Activated CD4-positive, alpha-beta T cell treated with anti-CD3 and anti-CD28 coated beads, Interleukin-2, amount 10 ng/mL, durations not matched to agents 7 days and 5 days (primary cell): ENCODE measurements at regions not wholly inside any gene's neighbourhood (a gene's known extent, or its start where the extent isn't known, plus 50 kb on each side); places are given as distances from the start of the nearest gene placed in this dataset.
"Not testable (repeated sequence)": the region's sequence is repeated elsewhere in the genome, so short reads cannot be mapped to it uniquely, and the experiment has no call there.

ENCODE experiments used
- CTCF ChIA-PET: fragments of 350-600 bp; sonication (Branson Sonifier 250); formaldehyde crosslinking; loops from one replicate; lab custom pipeline; 2021; ENCODE audit warnings: antibody characterized with exemption; lab: Charles Lee
- POLR2A ChIA-PET: fragments of 350-600 bp; sonication (Branson Sonifier 250); formaldehyde crosslinking; loops from one replicate; lab custom pipeline; 2021; ENCODE audit warnings: antibody characterized with exemption; lab: Charles Lee
- DNase-seq: peaks from one replicate; pipeline ENCODE4 v3.0.0-alpha.2; 2020
- H3K27ac Mint-ChIP-seq: one replicate; pipeline ENCODE4 v1.8.0; 2021; ENCODE audit warnings: mild to moderate bottlenecking, moderate library complexity, mixed read lengths
- H3K27me3 Mint-ChIP-seq: one replicate; pipeline ENCODE4 v1.8.0; 2021; ENCODE audit warnings: mixed read lengths
- H3K36me3 Mint-ChIP-seq: one replicate; pipeline ENCODE4 v1.8.0; 2021; ENCODE audit warnings: low read depth, mixed read lengths
- H3K4me1 Mint-ChIP-seq: one replicate; pipeline ENCODE4 v1.8.0; 2021; ENCODE audit warnings: mixed read lengths
- H3K4me3 Mint-ChIP-seq: one replicate; pipeline ENCODE4 v1.8.0; 2021; ENCODE audit warnings: mild to moderate bottlenecking, moderate library complexity, mixed read lengths
- H3K9me3 Mint-ChIP-seq: one replicate; pipeline ENCODE4 v1.8.0; 2021; ENCODE audit warnings: mixed read lengths

DNA sequence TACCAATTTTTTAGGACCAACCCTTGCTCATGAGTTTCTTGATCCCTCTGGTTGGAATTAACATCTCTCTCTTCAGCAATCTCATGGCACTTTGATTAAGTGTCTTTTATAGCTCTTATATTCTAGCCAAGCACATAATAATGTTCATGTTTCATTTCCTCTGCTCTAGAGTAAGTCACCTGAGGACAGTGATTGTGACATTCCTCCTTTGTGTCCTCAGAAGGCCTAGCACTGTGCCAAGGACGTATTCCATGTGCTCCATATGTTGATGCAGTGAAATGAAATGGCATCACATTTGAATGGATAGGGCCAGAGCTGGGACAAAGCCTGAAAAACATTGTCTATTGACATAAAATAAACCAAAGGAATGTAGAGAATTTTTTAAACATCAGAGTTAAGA is 322.8 kb upstream of the PRICKLE1 start:
- ChIA-PET POLR2A (no interaction called here), CTCF (interaction anchor here (0.6 kb wide), 1 partner anchor 12 kb away, joined by 4 read pairs; no protein-coding TSS in a partner anchor)
- Mint-ChIP-seq H3K36me3 (no peaks in the 10 kb centered on the region), H3K27ac (no peak overlapping the region), H3K4me3 (no peak overlapping the region), H3K9me3 (peaks cover 9% of the 10 kb centered on the region), H3K27me3 (no peaks in the 10 kb centered on the region), H3K4me1 (no peaks in the 10 kb centered on the region)
- DNase-seq = no peak

DNA sequence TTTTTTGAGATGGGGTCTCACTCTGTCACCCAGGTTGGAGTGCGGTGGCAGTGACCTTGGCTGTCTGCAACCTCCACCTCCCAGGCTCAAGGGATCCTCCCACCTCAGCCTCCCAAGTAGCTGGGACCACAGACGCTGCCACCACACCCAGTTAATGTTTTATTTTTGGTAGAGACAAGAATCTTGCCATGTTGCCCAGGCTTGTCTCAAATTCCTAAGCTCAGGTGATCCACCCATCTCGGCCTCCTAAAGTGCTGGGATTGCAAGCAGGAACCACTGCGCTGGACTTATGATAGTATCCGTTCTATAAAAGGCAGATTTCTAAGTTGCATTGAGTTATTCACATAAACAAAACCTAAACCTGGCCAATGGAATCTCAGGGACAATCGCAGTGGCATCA is 321.1 kb upstream of the PRICKLE1 start:
- Mint-ChIP-seq H3K27ac (no peak overlapping the region), H3K9me3 (peaks cover 9% of the 10 kb centered on the region), H3K27me3 (no peaks in the 10 kb centered on the region), H3K4me1 (no peaks in the 10 kb centered on the region), H3K36me3 (no peaks in the 10 kb centered on the region), H3K4me3 (no peak overlapping the region)
- ChIA-PET CTCF (no interaction called here), POLR2A (no interaction called here)
- no peak for DNase-seq

DNA sequence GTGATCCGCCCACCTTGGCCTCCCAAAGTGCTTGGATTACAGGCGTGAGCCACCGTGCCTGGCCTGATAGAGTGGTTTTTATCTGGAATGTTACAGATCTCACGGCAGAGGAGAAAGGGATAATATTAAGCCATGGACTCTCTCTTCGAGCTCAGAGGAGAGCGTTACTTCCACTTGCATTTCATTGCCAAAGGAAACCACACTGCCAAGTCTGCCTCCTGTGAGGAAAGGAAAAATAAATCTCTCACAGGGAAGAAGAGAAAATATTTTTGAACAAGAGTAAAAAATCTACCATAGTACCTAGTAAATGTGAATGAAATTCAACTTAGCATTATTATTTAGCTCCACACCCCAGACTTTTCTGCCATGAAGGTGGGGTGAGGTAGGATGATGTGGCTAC is 319.2 kb upstream of the PRICKLE1 start:
- H3K9me3 Mint-ChIP-seq = peaks cover 11% of the 10 kb centered on the region
- no peaks in the 10 kb centered on the region for H3K27me3 Mint-ChIP-seq
- no peak overlapping the region for H3K27ac Mint-ChIP-seq
- CTCF ChIA-PET = no interaction called here
- no peaks in the 10 kb centered on the region for H3K36me3 Mint-ChIP-seq
- POLR2A ChIA-PET = no interaction called here
- DNase-seq = no peak
- H3K4me3 Mint-ChIP-seq = no peak overlapping the region
- H3K4me1 Mint-ChIP-seq = no peaks in the 10 kb centered on the region

DNA sequence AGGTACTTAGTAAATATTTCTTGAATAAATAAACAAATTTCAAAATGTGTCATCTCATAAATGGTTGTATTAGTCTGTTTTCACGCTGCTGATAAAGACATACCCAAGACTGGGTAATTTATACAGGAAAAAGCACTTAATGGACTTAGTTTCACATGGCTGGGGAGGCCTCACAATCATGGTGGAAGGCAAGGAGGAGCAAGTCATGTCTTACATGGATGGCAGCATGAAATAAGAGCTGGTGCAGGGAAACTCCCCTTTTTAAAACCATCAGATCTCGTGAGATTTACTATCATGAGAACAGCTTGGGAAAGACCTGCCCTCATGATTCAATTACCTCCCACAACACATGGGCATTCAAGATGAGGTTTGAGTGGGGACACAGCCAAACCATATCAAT is 317.3 kb upstream of the PRICKLE1 start:
- peaks cover 11% of the 10 kb centered on the region for H3K9me3 Mint-ChIP-seq
- POLR2A ChIA-PET, H3K27ac Mint-ChIP-seq, H3K27me3 Mint-ChIP-seq, DNase-seq, H3K36me3 Mint-ChIP-seq, H3K4me3 Mint-ChIP-seq, H3K4me1 Mint-ChIP-seq: not testable (repeated sequence)
- CTCF ChIA-PET = interaction anchor here (0.6 kb wide), 1 partner anchor 269 kb away, joined by 4 read pairs; no protein-coding TSS in a partner anchor

DNA sequence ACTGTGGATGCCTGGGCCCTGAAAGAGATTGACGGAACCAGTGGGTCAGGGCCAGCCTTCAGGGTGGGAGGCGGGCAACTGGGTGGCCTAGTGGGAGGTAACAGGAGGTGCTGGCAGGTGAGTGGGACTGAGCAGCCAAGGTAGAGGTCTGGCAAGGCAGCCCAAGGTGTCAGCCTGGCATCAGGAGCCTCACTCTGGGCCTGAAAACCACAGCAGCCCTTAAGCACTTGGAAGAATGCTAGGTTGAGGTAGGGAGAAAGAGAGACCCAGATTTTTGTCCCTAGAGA is 315.8 kb upstream of the PRICKLE1 start:
- CTCF ChIA-PET = no interaction called here
- DNase-seq = no peak
- H3K36me3 Mint-ChIP-seq = no peaks in the 10 kb centered on the region
- H3K4me3 Mint-ChIP-seq = no peak overlapping the region
- no peak overlapping the region for H3K27ac Mint-ChIP-seq
- no peaks in the 10 kb centered on the region for H3K4me1 Mint-ChIP-seq
- peaks cover 14% of the 10 kb centered on the region for H3K9me3 Mint-ChIP-seq
- POLR2A ChIA-PET = no interaction called here
- H3K27me3 Mint-ChIP-seq = no peaks in the 10 kb centered on the region

GRCh38 chr12:42904683-42905418 is 315.3 kb upstream of the PRICKLE1 start:
- H3K9me3 Mint-ChIP-seq = peaks cover 14% of the 10 kb centered on the region
- no peaks in the 10 kb centered on the region for H3K36me3 Mint-ChIP-seq
- POLR2A ChIA-PET = no interaction called here

GRCh38 chr12:42903736-42904135 is 314.2 kb upstream of the PRICKLE1 start:
- H3K27me3 Mint-ChIP-seq = no peaks in the 10 kb centered on the region
- H3K9me3 Mint-ChIP-seq = peaks cover 11% of the 10 kb centered on the region
- no peaks in the 10 kb centered on the region for H3K36me3 Mint-ChIP-seq
- POLR2A ChIA-PET = no interaction called here
- H3K4me1 Mint-ChIP-seq = no peaks in the 10 kb centered on the region
- H3K27ac Mint-ChIP-seq = no peak overlapping the region
- no peak for DNase-seq
- CTCF ChIA-PET = no interaction called here
- no peak overlapping the region for H3K4me3 Mint-ChIP-seq

More at GRCh38 chr12:42904683-42905418, 315.3 kb upstream of the PRICKLE1 start:
- Mint-ChIP-seq H3K27ac (no peak overlapping the region), H3K27me3 (no peaks in the 10 kb centered on the region), H3K4me1 (no peaks in the 10 kb centered on the region), H3K4me3 (no peak overlapping the region)
- DNase-seq = no peak
- CTCF ChIA-PET = no interaction called here

GRCh38 chr12:42902001-42902400 is 312.5 kb upstream of the PRICKLE1 start:
- peaks cover 9% of the 10 kb centered on the region for H3K9me3 Mint-ChIP-seq
- no peak overlapping the region for H3K4me3 Mint-ChIP-seq
- no peaks in the 10 kb centered on the region for H3K36me3 Mint-ChIP-seq
- no peak for DNase-seq
- CTCF ChIA-PET = no interaction called here
- H3K27me3 Mint-ChIP-seq = no peaks in the 10 kb centered on the region
- POLR2A ChIA-PET = no interaction called here
- no peaks in the 10 kb centered on the region for H3K4me1 Mint-ChIP-seq
- no peak overlapping the region for H3K27ac Mint-ChIP-seq

DNA sequence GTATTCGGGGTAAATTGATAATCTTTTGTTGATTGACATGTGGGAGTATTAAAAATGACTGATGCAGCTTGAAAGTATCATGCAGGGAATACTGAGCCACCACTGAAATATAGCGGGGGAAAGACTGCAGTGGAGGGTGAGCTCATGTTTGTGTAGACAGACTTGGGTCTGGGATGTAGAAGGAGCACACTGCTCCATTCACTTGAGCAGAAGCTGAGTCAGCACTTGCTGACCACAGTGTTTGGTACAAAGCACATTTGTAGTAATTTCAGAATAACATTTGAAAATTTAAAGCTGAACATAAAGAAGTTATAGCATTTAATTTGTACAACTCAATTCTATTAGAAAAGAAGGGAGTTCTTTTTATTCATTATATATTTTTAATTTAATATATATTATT is 304.3 kb upstream of the PRICKLE1 start:
- H3K27ac Mint-ChIP-seq = no peak overlapping the region
- no peak for DNase-seq
- CTCF ChIA-PET = no interaction called here
- peaks cover 6% of the 10 kb centered on the region for H3K9me3 Mint-ChIP-seq
- H3K4me1 Mint-ChIP-seq = no peaks in the 10 kb centered on the region
- H3K27me3 Mint-ChIP-seq = no peaks in the 10 kb centered on the region
- no peak overlapping the region for H3K4me3 Mint-ChIP-seq
- H3K36me3 Mint-ChIP-seq = no peaks in the 10 kb centered on the region
- POLR2A ChIA-PET = no interaction called here

DNA sequence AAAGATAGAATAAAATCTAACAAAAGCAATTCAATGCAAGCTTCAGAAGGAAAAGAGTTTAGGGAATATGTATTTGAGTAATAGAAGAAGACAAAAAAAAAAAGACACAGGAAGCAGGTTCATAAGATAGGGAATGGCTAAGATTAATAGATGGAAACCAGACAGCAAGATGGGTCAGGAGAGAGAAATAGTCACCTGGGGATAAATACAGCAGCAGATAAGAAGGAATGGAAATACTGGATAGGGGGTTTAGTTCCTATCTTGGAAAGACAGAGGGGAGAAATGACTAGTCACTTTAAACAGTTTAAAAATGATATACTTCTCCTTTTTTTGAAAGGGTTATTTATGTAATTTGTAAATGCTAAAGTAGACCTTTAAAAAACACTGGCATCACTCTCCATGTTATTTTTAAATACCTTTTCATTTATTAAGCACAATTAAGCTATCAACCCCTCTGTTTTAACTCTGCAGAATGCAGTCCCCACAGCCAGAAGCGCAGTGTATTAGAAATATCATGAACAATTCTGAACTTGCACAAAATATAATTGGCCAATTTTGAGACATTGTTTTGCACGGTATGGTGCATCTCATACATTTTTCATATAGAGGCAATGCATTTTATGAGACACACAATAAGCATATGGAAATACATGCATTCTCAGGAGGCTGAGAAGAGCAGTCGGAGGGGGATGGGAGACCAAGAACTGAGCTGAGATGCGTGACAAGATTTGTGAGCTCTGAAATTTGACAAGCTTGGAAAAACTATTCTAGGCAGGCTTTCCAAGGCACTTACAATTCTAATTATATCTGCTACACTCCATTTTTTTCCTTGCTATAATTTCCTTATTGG is 303.4 kb upstream of the PRICKLE1 start:
- Mint-ChIP-seq H3K4me1 (no peaks in the 10 kb centered on the region), H3K27ac (no peak overlapping the region), H3K4me3 (no peak overlapping the region), H3K27me3 (no peaks in the 10 kb centered on the region), H3K36me3 (no peaks in the 10 kb centered on the region), H3K9me3 (peaks cover 6% of the 10 kb centered on the region)
- CTCF ChIA-PET = no interaction called here
- no peak for DNase-seq
- POLR2A ChIA-PET = no interaction called here

DNA sequence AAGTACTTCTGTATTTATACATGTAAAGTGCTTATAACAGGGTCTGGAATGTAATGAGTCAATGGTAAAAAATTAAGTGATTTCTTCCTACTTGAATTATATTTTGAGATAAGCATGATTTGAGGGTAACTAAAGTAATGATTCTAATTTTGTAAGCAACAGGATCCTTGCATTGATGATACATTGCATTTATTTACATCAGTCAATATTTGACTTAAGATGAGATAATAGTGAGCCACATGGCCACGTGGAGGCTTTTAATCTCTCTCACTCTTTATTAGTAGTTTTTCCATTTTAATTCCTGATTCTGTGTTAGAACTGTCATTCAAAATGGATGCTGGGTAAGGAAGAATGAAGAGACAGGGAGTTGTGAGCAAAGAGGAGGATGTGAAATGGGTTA is 298.1 kb upstream of the PRICKLE1 start:
- no peaks in the 10 kb centered on the region for H3K36me3 Mint-ChIP-seq
- CTCF ChIA-PET = no interaction called here

GRCh38 chr12:42886160-42886559 is 296.6 kb upstream of the PRICKLE1 start:
- no peak for DNase-seq
- Mint-ChIP-seq H3K27ac (no peak overlapping the region), H3K36me3 (no peaks in the 10 kb centered on the region), H3K4me3 (no peak overlapping the region), H3K9me3 (peaks cover 4% of the 10 kb centered on the region), H3K27me3 (no peaks in the 10 kb centered on the region), H3K4me1 (no peaks in the 10 kb centered on the region)
- POLR2A ChIA-PET = no interaction called here
- CTCF ChIA-PET = no interaction called here

More for the DNA sequence above, 298.1 kb upstream of the PRICKLE1 start:
- no peaks in the 10 kb centered on the region for H3K27me3 Mint-ChIP-seq
- H3K27ac Mint-ChIP-seq = no peak overlapping the region
- no peaks in the 10 kb centered on the region for H3K4me1 Mint-ChIP-seq
- peaks cover 2% of the 10 kb centered on the region for H3K9me3 Mint-ChIP-seq
- POLR2A ChIA-PET = no interaction called here
- DNase-seq = no peak
- no peak overlapping the region for H3K4me3 Mint-ChIP-seq

- Mint-ChIP-seq H3K4me1 (no peaks in the 10 kb centered on the region), H3K27ac (no peak overlapping the region), H3K4me3 (no peak overlapping the region), H3K9me3 (peaks cover 4% of the 10 kb centered on the region), H3K36me3 (no peaks in the 10 kb centered on the region), H3K27me3 (no peaks in the 10 kb centered on the region)
- ChIA-PET POLR2A (no interaction called here), CTCF (no interaction called here)
- DNase-seq = no peak
These were observed 296.1 kb upstream of the PRICKLE1 start for GRCh38 chr12:42885677-42886076.
